BJ (cell line): ENCODE measurements at regions not wholly inside any gene's neighbourhood (a gene's known extent, or its start where the extent isn't known, plus 50 kb on each side); places are given as distances from the start of the nearest gene placed in this dataset.

Experiments
- CTCF ChIA-PET: fragments of 350-600 bp; formaldehyde crosslinking; extraction: SDS; loops from one replicate; lab custom pipeline; 2021; ENCODE audit warnings: antibody characterized with exemption, inconsistent platforms; lab: Yijun Ruan, JAX
- POLR2A ChIA-PET: fragments of 300-600 bp; sonication (Branson Sonifier 250); formaldehyde crosslinking; extraction: SDS; loops from one replicate; lab custom pipeline; 2021; ENCODE audit warnings: antibody characterized with exemption; lab: Charles Lee
- DNase-seq: peaks from one replicate; pipeline ENCODE4 v3.0.0-alpha.2; 2011; ENCODE audit warnings: low read depth
- H3K27me3 ChIP-seq: 2 replicates; pipeline ENCODE4 v1.6.0; 2011; ENCODE audit warnings: low read length; ENCODE audit not compliant: control insufficient read depth, insufficient read depth
- H3K36me3 ChIP-seq: 2 replicates; pipeline ENCODE4 v1.5.1; 2011; ENCODE audit warnings: low read length; ENCODE audit not compliant: control insufficient read depth, insufficient read depth
- H3K4me3 ChIP-seq: 2 replicates; pipeline ENCODE4 v1.5.1; 2011; ENCODE audit warnings: low read depth, mild to moderate bottlenecking, control low read depth, low read length
- TF ChIP-seq, protein P1 (sequence below): IDR thresholded peaks from 2 replicates; pipeline ENCODE4 v1.5.1; 2011; ENCODE audit warnings: low read depth, mild to moderate bottlenecking, control low read depth, inconsistent platforms, low read length, moderate library complexity; ENCODE audit not compliant: insufficient read depth

DNA sequence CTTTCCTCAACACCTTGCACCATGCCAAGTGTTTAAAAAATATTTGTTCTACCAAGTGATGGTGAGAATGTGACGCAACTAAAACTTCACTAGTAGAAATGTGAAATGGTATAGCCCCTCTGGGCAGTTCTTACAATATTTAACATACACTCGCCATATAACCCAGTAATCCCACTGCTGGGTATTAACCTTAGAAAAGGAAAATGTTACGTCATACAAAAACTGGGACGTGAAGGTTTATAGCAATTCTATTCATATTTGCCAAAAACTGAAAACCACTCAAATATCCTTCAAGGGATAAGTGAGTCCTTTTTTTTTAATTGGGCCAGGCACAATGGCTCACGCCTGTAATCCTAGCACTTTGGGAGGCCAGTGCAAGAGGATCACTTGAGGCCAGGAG lies 279.3 kb downstream of the SKIDA1 start:
- no peak for DNase-seq
- CTCF ChIA-PET, result interaction anchor here (0.7 kb wide), 1 partner anchor 1718 kb away, joined by 6 read pairs; no protein-coding TSS in a partner anchor
- Histone ChIP-seq H3K4me3 (no peak overlapping the region), H3K27me3 (peaks cover 2% of the 10 kb centered on the region; the same call in 1 of the 2 replicates), H3K36me3 (no peaks in the 10 kb centered on the region)
- TF ChIP-seq, protein P1, sequence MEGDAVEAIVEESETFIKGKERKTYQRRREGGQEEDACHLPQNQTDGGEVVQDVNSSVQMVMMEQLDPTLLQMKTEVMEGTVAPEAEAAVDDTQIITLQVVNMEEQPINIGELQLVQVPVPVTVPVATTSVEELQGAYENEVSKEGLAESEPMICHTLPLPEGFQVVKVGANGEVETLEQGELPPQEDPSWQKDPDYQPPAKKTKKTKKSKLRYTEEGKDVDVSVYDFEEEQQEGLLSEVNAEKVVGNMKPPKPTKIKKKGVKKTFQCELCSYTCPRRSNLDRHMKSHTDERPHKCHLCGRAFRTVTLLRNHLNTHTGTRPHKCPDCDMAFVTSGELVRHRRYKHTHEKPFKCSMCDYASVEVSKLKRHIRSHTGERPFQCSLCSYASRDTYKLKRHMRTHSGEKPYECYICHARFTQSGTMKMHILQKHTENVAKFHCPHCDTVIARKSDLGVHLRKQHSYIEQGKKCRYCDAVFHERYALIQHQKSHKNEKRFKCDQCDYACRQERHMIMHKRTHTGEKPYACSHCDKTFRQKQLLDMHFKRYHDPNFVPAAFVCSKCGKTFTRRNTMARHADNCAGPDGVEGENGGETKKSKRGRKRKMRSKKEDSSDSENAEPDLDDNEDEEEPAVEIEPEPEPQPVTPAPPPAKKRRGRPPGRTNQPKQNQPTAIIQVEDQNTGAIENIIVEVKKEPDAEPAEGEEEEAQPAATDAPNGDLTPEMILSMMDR, result no peak
- POLR2A ChIA-PET, result no interaction called here

- Histone ChIP-seq H3K27me3 (peaks cover 2% of the 10 kb centered on the region; the same call in 1 of the 2 replicates), H3K36me3 (no peaks in the 10 kb centered on the region), H3K4me3 (no peak overlapping the region)
- ChIA-PET CTCF (interaction anchor here (0.7 kb wide), 1 partner anchor 206 kb away, joined by 3 read pairs; no protein-coding TSS in a partner anchor), POLR2A (no interaction called here)
- no peak for DNase-seq
- TF ChIP-seq, protein P1, result no peak
Measured at GRCh38 chr10:21243748-21244257, 281.7 kb downstream of the SKIDA1 start.

DNA sequence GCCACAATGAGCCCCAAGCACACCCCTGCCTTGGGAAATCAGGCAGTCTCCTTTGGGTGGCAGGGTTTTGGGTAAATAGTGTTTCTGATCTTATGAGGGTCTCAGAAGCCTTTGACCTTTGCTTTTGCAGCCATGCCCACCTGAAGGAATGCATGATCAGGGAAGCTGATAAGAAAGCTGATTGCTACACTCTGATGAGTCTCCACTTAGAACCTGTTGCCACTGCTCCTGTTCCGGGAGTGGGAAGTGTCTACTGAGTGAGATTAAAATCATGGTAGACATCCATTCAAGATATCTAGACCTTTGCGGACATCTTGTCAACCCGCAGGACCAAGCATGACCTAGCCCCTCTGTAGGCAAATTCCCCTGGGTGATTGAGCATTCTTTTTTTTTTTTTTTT lies 282.6 kb downstream of the SKIDA1 start:
- no peaks in the 10 kb centered on the region for H3K36me3 ChIP-seq
- peaks cover 2% of the 10 kb centered on the region; the same call in 1 of the 2 replicates for H3K27me3 ChIP-seq
- TF ChIP-seq, protein P1, result no peak
- POLR2A ChIA-PET, result interaction anchor here (0.6 kb wide), 1 partner anchor 17 kb away, joined by 5 read pairs; no protein-coding TSS in a partner anchor
- CTCF ChIA-PET, result interaction anchor here (1.5 to 3.2 kb wide), 2 partner anchors 8 to 36 kb away, joined by 4 to 17 read pairs; no protein-coding TSS in a partner anchor
- no peak for DNase-seq
- H3K4me3 ChIP-seq, result no peak overlapping the region

- H3K4me3 ChIP-seq, result no peak overlapping the region
- ChIA-PET POLR2A (no interaction called here), CTCF (no interaction called here)
- no peaks in the 10 kb centered on the region for H3K27me3 ChIP-seq
- DNase-seq, result no peak
- TF ChIP-seq, protein P1, result no peak
- H3K36me3 ChIP-seq, result no peaks in the 10 kb centered on the region
Measured at GRCh38 chr10:21238717-21239116, 286.8 kb downstream of the SKIDA1 start.

DNA sequence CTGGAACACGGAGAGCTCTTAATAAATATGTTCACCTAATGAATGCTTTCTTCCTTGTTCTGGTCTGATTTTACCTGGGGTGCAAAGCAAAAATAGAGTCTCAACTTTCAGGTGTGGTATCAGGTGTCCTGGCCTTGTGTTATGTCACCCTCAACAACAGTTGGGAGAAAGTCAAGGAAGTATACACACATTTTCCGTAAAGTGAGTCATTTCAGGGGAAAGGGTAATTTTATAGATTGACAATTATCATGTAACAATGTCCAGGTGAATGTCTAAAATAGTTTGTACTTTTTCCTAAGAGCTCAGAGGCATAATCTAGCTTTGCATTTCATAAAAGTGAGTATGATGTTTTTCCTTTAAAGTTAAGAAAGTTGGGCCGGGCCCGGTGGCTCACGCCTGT lies 287.4 kb downstream of the SKIDA1 start:
- H3K4me3 ChIP-seq, result no peak overlapping the region
- TF ChIP-seq, protein P1, result no peak
- CTCF ChIA-PET, result no interaction called here

More for the DNA sequence above, 287.4 kb downstream of the SKIDA1 start:
- no peaks in the 10 kb centered on the region for H3K36me3 ChIP-seq
- no peak for DNase-seq
- no peaks in the 10 kb centered on the region for H3K27me3 ChIP-seq
- POLR2A ChIA-PET, result interaction anchor here (0.6 kb wide), 1 partner anchor 234 kb away, joined by 5 read pairs; no protein-coding TSS in a partner anchor
